ENCODE measurements at regions not wholly inside any gene's neighbourhood (a gene's known extent, or its start where the extent isn't known, plus 50 kb on each side); places are given as distances from the start of the nearest gene placed in this dataset.
A peak's percentile ranks its signal among the peaks of the same experiment; 100 is the strongest.

DNA sequence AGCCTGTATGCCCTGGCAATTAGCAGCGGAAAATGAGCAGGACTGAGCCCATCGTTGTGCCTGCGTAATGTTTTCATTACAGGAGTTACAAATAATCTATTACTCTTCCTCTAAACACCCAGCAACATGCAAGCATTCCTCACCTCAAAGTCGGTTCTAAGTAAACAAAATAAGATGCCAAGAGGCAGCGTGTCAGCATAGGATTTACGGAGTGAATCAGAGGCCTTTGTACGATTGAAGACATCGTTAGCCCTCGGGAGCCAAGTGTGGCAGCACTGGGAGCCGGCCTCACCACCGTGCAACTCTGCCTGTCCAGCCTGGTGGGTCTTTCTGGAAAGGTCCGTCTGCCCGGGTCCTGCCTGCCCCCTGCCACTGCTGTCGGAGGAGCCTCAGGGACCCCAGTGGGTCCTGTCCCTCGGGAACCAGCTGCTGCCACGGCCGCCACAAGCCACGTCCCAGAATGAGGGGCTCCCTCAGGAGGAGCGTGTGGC lies 80.1 kb upstream of the CTDP1 start:
- ChIA-PET POLR2A (no interaction called here), CTCF (no interaction called here)
- TF ChIP-seq, protein P1, sequence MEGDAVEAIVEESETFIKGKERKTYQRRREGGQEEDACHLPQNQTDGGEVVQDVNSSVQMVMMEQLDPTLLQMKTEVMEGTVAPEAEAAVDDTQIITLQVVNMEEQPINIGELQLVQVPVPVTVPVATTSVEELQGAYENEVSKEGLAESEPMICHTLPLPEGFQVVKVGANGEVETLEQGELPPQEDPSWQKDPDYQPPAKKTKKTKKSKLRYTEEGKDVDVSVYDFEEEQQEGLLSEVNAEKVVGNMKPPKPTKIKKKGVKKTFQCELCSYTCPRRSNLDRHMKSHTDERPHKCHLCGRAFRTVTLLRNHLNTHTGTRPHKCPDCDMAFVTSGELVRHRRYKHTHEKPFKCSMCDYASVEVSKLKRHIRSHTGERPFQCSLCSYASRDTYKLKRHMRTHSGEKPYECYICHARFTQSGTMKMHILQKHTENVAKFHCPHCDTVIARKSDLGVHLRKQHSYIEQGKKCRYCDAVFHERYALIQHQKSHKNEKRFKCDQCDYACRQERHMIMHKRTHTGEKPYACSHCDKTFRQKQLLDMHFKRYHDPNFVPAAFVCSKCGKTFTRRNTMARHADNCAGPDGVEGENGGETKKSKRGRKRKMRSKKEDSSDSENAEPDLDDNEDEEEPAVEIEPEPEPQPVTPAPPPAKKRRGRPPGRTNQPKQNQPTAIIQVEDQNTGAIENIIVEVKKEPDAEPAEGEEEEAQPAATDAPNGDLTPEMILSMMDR (IDR thresholded peaks at IDR 0.05; ENCODE audit: insufficient read depth, low read length, missing control alignments): no peak
- peak; percentile 40 for DNase-seq (ENCODE audit: low read depth, low spot score)
- no peak overlapping the region for H3K4me3 ChIP-seq (ENCODE audit: low read depth, low read length)

DNA sequence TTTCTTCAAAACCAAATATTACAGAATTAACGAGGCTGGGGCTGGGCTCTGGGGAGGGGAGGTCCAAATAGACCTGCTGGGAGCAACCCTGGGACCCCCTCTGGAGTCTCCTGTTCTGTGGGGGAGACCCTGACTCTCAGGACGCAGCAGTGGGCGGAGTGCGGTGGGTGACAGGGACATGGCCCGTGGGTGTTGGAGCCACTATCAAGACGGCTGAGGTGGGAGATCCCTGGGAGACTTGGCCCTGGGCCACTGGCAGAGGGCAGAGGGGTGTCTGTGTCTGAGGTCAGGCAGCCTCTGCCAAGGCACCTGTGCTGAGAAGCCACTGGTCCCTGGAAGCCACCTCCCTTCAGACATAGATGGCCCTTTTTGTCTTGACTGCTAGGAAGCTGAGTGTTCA lies 79.5 kb upstream of the CTDP1 start:
- no peak for DNase-seq (ENCODE audit: low read depth, low spot score)
- POLR2A ChIA-PET: no interaction called here
- CTCF ChIA-PET: no interaction called here
- H3K4me3 ChIP-seq (ENCODE audit: low read depth, low read length): no peak overlapping the region
- TF ChIP-seq, protein P1 (IDR thresholded peaks at IDR 0.05; ENCODE audit: insufficient read depth, low read length, missing control alignments): no peak

DNA sequence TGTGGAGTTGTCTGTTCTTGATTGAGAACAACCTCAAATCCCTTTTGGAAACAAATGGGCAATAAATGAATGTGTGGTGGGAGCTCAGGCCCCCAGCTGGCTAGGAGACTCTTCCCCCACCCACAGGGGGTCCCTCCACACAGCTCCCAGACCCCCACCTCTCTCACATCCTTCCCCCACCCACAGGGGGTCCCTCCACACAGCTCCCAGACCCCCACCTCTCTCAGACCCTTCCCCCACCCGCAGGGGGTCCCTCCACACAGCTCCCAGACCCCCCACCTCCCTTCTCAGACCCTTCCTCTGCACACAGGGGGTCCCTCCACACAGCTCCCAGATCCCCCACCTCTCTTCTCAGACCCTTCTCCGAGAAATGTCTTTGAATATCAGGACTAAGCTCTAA lies 79.0 kb upstream of the CTDP1 start:
- TF ChIP-seq, protein P1 (IDR thresholded peaks at IDR 0.05; ENCODE audit: insufficient read depth, low read length, missing control alignments): no peak
- no peak for DNase-seq (ENCODE audit: low read depth, low spot score)
- ChIA-PET CTCF (interaction anchor here (2.1 kb wide), 1 partner anchor 220 kb away, joined by 7 read pairs; no protein-coding TSS in a partner anchor), POLR2A (no interaction called here)
- no peak overlapping the region for H3K4me3 ChIP-seq (ENCODE audit: low read depth, low read length)

DNA sequence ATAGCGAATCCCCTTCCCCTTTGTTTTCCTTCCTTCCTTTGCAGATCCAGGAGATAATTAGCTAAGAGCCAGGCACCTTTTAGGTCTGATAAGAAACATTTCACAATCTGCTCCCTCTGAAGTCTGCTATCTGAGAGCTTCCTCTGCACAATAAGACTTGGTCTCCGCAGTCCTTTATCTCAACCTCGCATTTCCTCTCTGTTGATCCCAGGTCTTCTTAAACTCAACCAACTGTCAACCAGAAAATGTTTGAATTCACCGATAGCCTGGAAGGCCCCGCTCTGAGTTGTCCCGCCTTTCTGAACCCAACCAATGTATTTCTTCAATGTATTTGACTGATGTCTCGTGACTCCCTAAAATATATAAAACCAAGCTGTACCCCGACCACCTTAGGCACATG lies 78.4 kb upstream of the CTDP1 start:
- TF ChIP-seq, protein P1 (IDR thresholded peaks at IDR 0.05; ENCODE audit: insufficient read depth, low read length, missing control alignments): no peak

DNA sequence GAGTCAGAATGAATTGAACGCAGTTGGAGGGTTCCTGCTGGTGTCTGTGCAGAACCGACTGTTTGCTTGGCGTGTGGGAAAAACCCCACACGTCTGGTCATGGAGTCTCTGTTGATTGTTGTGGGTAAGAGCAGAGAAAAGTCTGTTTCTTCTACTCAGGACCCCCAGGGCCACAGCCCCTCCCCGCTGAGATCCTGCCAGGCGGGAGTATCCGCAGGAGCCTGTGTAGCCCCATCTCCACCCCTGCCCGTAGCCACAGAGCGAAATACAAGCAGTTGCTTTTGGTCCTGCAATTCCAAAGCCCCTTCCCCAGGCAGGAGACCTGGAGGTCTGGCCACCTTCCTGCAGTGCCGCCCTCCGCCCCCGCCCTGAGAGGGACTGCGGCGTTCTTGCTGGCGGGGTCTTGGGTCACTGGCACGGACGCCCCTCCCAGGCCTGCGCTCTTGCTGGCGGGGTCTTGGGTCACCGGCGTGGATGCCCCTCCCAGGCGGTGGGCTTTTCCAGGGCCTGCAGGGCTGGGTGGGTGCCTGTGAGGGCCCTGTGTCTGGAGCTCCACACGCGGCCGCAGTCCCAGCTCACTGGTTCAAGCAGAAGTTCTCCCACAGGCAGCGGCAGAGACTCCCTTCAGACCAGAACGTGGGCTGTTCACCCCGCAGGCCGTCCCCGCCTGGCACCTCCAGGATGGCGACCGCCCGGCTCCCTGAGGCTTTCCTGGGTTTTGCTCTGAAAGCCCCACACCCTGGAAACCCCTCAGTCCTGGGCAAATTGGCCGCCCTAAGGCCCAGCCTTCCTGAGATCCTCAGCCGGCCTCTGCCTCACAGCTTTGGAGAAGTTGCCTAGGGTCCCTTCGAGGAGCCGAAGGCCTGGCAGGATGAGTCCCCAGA lies 76.0 kb upstream of the CTDP1 start:
- POLR2A ChIA-PET: no interaction called here
- no peak overlapping the region for H3K4me3 ChIP-seq (ENCODE audit: low read depth, low read length)
- CTCF ChIA-PET: no interaction called here
- TF ChIP-seq, protein P1 (IDR thresholded peaks at IDR 0.05; ENCODE audit: insufficient read depth, low read length, missing control alignments): no peak
- DNase-seq (ENCODE audit: low read depth, low spot score): no peak

More for the DNA sequence above, 78.4 kb upstream of the CTDP1 start:
- H3K4me3 ChIP-seq (ENCODE audit: low read depth, low read length): no peak overlapping the region
- DNase-seq (ENCODE audit: low read depth, low spot score): no peak
- CTCF ChIA-PET: interaction anchor here (2.1 kb wide), 1 partner anchor 221 kb away, joined by 7 read pairs; no protein-coding TSS in a partner anchor
- POLR2A ChIA-PET: no interaction called here

DNA sequence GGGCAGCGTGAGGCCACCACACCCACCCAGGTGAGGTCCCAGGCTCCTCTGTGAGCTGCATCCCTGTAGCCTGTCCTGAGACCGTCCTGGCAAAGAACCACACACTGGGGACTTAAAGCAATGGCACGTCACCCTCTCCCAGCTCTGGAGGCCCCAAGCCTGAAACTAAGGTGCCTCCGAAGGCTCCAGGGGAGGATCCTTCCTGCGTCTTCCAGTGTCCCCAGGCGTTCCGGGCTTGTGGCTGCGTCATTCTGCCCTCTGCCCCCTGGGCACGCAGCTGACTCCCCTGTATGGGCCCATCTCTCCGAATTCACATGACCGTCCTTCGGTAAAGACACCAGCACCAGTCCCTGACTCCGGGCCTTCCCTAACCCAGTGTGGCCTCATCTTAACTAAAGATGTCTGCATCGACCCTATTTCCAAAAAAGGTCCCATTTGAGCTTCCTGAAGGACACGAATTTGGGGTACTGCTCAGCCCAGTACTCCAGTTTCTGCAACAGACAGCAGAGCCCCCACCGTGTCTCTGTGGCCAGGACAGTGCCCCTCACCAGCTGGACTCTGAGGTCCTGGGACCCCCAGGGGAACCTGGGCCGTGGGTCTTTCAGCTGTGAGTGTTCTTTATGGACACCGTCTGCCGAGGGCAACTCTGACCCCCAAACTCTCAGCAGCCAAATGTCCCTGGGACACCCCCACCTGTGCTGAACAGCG lies 75.2 kb upstream of the CTDP1 start:
- no peak for DNase-seq (ENCODE audit: low read depth, low spot score)
- TF ChIP-seq, protein P1 (IDR thresholded peaks at IDR 0.05; ENCODE audit: insufficient read depth, low read length, missing control alignments): no peak
- no peak overlapping the region for H3K4me3 ChIP-seq (ENCODE audit: low read depth, low read length)
- ChIA-PET POLR2A (no interaction called here), CTCF (no interaction called here)

Data from AG04449 (cell line).